ENCODE measurements at regions not wholly inside any gene's neighbourhood (a gene's known extent, or its start where the extent isn't known, plus 50 kb on each side); places are given as distances from the start of the nearest gene placed in this dataset.
"Not testable (repeated sequence)": the region's sequence is repeated elsewhere in the genome, so short reads cannot be mapped to it uniquely, and the experiment has no call there.

DNA sequence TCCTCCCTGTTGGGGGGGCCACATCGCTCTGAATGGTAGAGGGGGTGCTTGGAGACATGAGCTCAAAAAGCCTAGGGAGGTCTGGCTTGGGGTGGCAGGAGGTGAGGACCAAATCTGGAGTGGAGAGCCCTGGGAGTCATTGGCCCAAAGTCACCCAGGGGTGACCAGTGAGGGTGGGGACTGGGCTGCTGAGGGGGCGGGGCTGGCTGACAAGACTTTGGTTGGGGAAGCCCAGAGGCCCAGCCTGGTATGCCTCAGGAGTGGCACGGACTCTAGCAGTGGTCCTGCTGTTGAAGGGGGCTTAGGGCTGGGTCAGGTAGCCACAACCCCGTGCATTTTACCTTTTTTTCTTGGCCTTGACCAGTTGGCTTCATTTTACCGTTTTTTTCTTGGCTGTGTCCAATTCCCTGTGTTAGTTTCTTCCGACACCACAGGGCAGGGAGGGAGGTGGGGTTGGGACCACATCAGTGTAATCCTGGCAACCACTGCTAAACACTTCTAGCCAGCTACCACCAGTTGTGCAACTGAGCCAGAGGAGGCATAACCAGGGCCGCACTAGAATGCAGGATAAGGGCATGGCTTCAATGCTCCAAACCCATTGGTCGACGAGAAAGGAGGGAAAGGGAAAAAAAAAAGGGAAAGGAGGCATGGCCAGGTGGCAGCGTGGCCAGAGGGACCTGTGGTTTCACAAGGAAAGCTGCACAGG lies 105.3 kb upstream of the C2CD4B start:
- Histone ChIP-seq H3K9me3 (ENCODE audit: control insufficient read depth in 2 of 2, low read length in 2 of 2) (peaks cover 13 to 17% of the 10 kb centered on the region in 2 donors), H3K9ac (ENCODE audit: low read length in 2 of 2) (no peak overlapping the region), H3K36me3 (ENCODE audit: control insufficient read depth in 2 of 2, insufficient read depth in 2 of 2, low read length in 2 of 2) (no peaks in the 10 kb centered on the region)

DNA sequence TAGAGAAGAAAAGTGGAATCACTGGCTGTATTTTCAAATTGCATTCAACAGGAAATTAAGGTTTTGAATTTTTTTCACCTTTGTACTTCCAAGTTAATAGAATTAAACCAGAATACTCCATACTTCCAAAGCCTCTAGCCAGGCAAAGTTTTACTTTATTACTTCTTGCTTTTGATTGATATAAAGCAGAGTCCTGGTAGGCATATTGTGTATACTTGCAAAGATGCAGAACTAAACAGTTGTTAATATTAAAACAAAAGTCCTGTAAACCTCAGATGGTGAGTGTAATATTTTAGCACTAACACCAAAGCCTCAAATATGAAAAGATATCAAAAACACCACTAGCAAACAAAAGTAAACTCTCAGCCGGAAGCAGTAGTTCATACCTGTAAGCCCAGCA lies 107.2 kb upstream of the C2CD4B start:
- peaks cover 13 to 17% of the 10 kb centered on the region in 2 donors for H3K9me3 ChIP-seq (ENCODE audit: control insufficient read depth in 2 of 2, low read length in 2 of 2)
- no peak overlapping the region for H3K27ac ChIP-seq (ENCODE audit: low read length)
- no peak overlapping the region for H3K4me3 ChIP-seq (ENCODE audit: low read length in 2 of 2)
- H3K4me1 ChIP-seq (ENCODE audit: control insufficient read depth, insufficient read depth, low read length) = peaks cover 4% of the 10 kb centered on the region
- no peak overlapping the region for H3K9ac ChIP-seq (ENCODE audit: low read length in 2 of 2)
- H3K27me3 ChIP-seq (ENCODE audit: control insufficient read depth in 1 of 2, insufficient read depth in 2 of 2, low read length in 2 of 2) = no peaks in the 10 kb centered on the region
- H3K36me3 ChIP-seq (ENCODE audit: control insufficient read depth in 2 of 2, insufficient read depth in 2 of 2, low read length in 2 of 2) = no peaks in the 10 kb centered on the region

More for the DNA sequence above, 105.3 kb upstream of the C2CD4B start:
- H3K4me3 ChIP-seq (ENCODE audit: low read length in 2 of 2) = peak overlapping the region in 1 of 2 donors; percentile 16
- H3K27me3 ChIP-seq (ENCODE audit: control insufficient read depth in 1 of 2, insufficient read depth in 2 of 2, low read length in 2 of 2) = no peaks in the 10 kb centered on the region
- peaks cover 4% of the 10 kb centered on the region for H3K4me1 ChIP-seq (ENCODE audit: control insufficient read depth, insufficient read depth, low read length)
- H3K27ac ChIP-seq (ENCODE audit: low read length) = no peak overlapping the region

GRCh38 chr15:62275831-62276230 lies 110.7 kb upstream of the C2CD4B start:
- Histone ChIP-seq H3K27me3 (ENCODE audit: control insufficient read depth in 1 of 2, insufficient read depth in 2 of 2, low read length in 2 of 2) (no peaks in the 10 kb centered on the region), H3K36me3 (ENCODE audit: control insufficient read depth in 2 of 2, insufficient read depth in 2 of 2, low read length in 2 of 2) (no peaks in the 10 kb centered on the region), H3K9ac (ENCODE audit: low read length in 2 of 2) (no peak overlapping the region), H3K4me1 (ENCODE audit: control insufficient read depth, insufficient read depth, low read length) (peaks cover 4% of the 10 kb centered on the region), H3K9me3 (ENCODE audit: control insufficient read depth in 2 of 2, low read length in 2 of 2) (no peaks in the 10 kb centered on the region), H3K27ac (ENCODE audit: low read length) (no peak overlapping the region), H3K4me3 (ENCODE audit: low read length in 2 of 2) (no peak overlapping the region)

DNA sequence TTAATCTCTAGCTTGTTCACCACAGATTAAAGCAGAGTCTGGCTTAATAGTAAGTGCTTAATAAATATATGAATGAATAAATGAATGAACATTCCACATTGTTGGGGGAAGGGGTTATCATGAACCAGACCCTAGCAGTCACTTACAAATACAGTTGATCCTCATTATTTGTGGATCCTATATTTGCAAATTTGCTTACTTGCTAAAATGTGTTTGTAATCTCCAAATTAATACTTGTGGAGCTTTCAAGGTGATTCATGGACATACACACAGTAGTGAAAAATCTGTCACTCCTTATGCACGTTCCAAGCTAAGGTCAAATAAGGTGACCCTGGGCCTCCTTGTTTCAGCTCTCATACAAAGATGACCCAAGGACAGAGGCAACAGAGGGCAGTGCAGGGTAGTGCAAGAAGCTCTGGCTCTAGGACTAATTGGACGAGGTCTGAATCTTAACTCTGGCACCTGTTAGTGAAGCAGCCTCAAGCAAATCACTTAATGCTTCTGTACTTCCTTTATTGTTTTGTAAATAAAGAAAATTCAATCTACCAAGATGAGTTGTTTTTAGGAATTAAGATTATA lies 112.8 kb upstream of the C2CD4B start:
- H3K4me1 ChIP-seq (ENCODE audit: control insufficient read depth, insufficient read depth, low read length) = no peaks in the 10 kb centered on the region
- no peaks in the 10 kb centered on the region for H3K36me3 ChIP-seq (ENCODE audit: control insufficient read depth in 2 of 2, insufficient read depth in 2 of 2, low read length in 2 of 2)
- H3K27me3 ChIP-seq (ENCODE audit: control insufficient read depth in 1 of 2, insufficient read depth in 2 of 2, low read length in 2 of 2) = no peaks in the 10 kb centered on the region
- H3K9ac ChIP-seq (ENCODE audit: low read length in 2 of 2) = no peak overlapping the region
- no peak overlapping the region for H3K27ac ChIP-seq (ENCODE audit: low read length)
- H3K4me3 ChIP-seq (ENCODE audit: low read length in 2 of 2) = no peak overlapping the region
- H3K9me3 ChIP-seq (ENCODE audit: control insufficient read depth in 2 of 2, low read length in 2 of 2) = no peaks in the 10 kb centered on the region

- Histone ChIP-seq H3K4me1 (ENCODE audit: control insufficient read depth, insufficient read depth, low read length) (no peaks in the 10 kb centered on the region), H3K36me3 (ENCODE audit: control insufficient read depth in 2 of 2, insufficient read depth in 2 of 2, low read length in 2 of 2) (no peaks in the 10 kb centered on the region), H3K9ac (ENCODE audit: low read length in 2 of 2) (no peak overlapping the region)
These were observed 113.4 kb upstream of the C2CD4B start for GRCh38 chr15:62278534-62278933.

DNA sequence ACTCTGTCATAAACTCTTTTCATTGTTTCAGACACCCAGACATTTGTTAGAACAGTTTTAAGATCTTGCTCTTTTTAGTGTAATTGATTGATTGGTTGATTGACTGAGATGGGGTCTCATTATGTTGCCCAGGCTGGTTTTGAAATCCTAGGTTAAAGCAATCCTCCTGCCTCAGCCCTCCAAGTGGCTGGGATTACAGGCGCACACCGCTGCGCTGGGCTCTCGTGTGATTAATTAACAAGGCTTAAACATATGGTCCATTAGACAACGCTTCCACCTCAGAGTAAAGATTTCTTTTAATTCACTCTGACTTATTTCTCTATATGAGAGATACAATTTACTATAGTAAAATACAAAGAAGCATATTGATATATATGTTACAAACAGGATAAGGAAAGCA lies 114.0 kb upstream of the C2CD4B start:
- H3K9me3 ChIP-seq (ENCODE audit: control insufficient read depth in 2 of 2, low read length in 2 of 2) = no peaks in the 10 kb centered on the region
- no peaks in the 10 kb centered on the region for H3K36me3 ChIP-seq (ENCODE audit: control insufficient read depth in 2 of 2, insufficient read depth in 2 of 2, low read length in 2 of 2)
- no peak overlapping the region for H3K9ac ChIP-seq (ENCODE audit: low read length in 2 of 2)
- no peaks in the 10 kb centered on the region for H3K27me3 ChIP-seq (ENCODE audit: control insufficient read depth in 1 of 2, insufficient read depth in 2 of 2, low read length in 2 of 2)
- no peak overlapping the region for H3K4me3 ChIP-seq (ENCODE audit: low read length in 2 of 2)
- no peaks in the 10 kb centered on the region for H3K4me1 ChIP-seq (ENCODE audit: control insufficient read depth, insufficient read depth, low read length)
- no peak overlapping the region for H3K27ac ChIP-seq (ENCODE audit: low read length)

More at GRCh38 chr15:62278534-62278933, 113.4 kb upstream of the C2CD4B start:
- Histone ChIP-seq H3K27me3 (ENCODE audit: control insufficient read depth in 1 of 2, insufficient read depth in 2 of 2, low read length in 2 of 2) (no peaks in the 10 kb centered on the region), H3K9me3 (ENCODE audit: control insufficient read depth in 2 of 2, low read length in 2 of 2) (no peaks in the 10 kb centered on the region), H3K4me3 (ENCODE audit: low read length in 2 of 2) (no peak overlapping the region), H3K27ac (ENCODE audit: low read length) (no peak overlapping the region)

DNA sequence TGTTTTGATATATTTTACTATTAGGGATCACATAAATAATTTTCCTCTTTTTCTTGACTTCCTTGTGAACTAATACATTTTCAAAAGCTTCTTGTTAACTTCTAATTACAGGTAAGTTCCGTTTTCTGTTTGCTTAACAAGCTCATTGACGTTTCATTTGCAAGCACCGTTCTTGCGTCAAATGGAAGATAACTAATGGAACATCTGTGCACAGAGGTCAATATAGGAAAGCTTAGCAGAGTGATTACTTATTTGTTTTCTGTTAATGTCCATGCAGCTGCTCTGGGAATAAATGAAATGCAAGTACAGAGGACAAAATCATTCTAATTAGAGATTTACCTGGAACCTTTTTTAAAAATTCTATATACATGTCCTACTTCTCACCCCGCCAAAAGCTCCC lies 115.5 kb upstream of the C2CD4B start:
- Histone ChIP-seq H3K9me3 (ENCODE audit: control insufficient read depth in 2 of 2, low read length in 2 of 2) (no peaks in the 10 kb centered on the region), H3K9ac (ENCODE audit: low read length in 2 of 2) (no peak overlapping the region), H3K27ac (ENCODE audit: low read length) (no peak overlapping the region), H3K4me1 (ENCODE audit: control insufficient read depth, insufficient read depth, low read length) (no peaks in the 10 kb centered on the region), H3K27me3 (ENCODE audit: control insufficient read depth in 1 of 2, insufficient read depth in 2 of 2, low read length in 2 of 2) (no peaks in the 10 kb centered on the region), H3K4me3 (ENCODE audit: low read length in 2 of 2) (no peak overlapping the region), H3K36me3 (ENCODE audit: control insufficient read depth in 2 of 2, insufficient read depth in 2 of 2, low read length in 2 of 2) (no peaks in the 10 kb centered on the region)

DNA sequence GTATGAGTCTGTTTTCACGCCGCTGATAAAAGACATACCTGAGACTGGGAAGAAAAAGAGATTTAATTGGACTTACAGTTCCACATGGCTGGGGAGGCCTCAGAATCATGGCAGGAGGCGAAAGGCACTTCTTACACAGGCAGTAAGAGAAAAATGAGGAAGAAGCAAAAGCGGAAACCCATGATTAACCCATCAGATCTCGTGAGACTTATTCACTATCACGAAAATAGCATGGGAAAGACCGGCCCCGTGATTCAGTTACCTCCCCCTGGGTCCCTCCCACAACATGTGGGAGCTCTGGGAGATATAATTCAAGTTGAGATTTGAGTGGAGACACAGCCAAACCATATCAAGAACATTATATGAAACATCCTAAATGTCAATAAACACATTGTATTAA lies 116.7 kb upstream of the C2CD4B start:
- H3K4me3 ChIP-seq (ENCODE audit: low read length in 2 of 2); H3K4me1 ChIP-seq (ENCODE audit: control insufficient read depth, insufficient read depth, low read length); H3K36me3 ChIP-seq (ENCODE audit: control insufficient read depth in 2 of 2, insufficient read depth in 2 of 2, low read length in 2 of 2); H3K9me3 ChIP-seq (ENCODE audit: control insufficient read depth in 2 of 2, low read length in 2 of 2); H3K27me3 ChIP-seq (ENCODE audit: control insufficient read depth in 1 of 2, insufficient read depth in 2 of 2, low read length in 2 of 2); H3K27ac ChIP-seq (ENCODE audit: low read length); H3K9ac ChIP-seq (ENCODE audit: low read length in 2 of 2): not testable (repeated sequence)

DNA sequence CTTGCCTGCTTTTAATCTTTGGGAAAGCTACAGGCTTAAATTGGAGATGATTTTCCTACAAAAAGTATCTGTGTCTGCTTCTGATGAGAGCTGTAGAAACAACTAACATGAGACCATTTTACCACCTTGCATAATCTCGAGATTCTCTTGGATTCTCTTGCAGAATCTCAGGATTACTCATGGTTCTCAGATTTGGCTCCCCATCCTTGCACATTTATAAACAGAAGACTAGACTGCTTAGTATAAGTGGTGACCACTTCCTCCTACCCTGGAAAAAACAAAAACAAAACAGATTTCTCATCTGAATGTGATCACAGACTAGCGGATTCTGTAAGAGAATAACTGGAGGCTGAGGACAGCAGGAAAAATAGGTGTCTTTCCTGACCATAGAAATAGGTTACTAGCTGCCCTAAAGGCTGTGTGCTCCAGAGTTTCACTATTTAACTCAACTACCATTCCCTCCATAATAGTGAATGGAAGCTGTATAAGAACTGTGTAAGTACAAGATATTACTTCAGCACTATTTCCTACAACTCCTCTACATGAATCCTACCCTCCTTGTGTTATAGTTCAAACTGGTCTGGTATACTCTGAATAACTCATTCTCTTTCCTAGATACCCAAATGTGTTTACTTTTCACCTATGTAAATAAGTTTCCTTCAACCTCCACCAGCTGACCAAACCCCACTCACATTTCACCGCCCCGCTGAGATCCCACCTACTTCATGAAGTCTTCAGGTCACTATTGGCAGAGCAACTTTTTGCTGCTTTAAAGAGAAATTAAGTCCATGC lies 122.2 kb upstream of the C2CD4B start:
- no peak overlapping the region for H3K4me3 ChIP-seq (ENCODE audit: low read length in 2 of 2)
- H3K9ac ChIP-seq (ENCODE audit: low read length in 2 of 2) = no peak overlapping the region
- no peaks in the 10 kb centered on the region for H3K27me3 ChIP-seq (ENCODE audit: control insufficient read depth in 1 of 2, insufficient read depth in 2 of 2, low read length in 2 of 2)
- no peaks in the 10 kb centered on the region for H3K4me1 ChIP-seq (ENCODE audit: control insufficient read depth, insufficient read depth, low read length)
- no peaks in the 10 kb centered on the region for H3K36me3 ChIP-seq (ENCODE audit: control insufficient read depth in 2 of 2, insufficient read depth in 2 of 2, low read length in 2 of 2)
- no peaks in the 10 kb centered on the region for H3K9me3 ChIP-seq (ENCODE audit: control insufficient read depth in 2 of 2, low read length in 2 of 2)
- no peak overlapping the region for H3K27ac ChIP-seq (ENCODE audit: low read length)

GRCh38 chr15:62288361-62289017 lies 123.4 kb upstream of the C2CD4B start:
- Histone ChIP-seq H3K4me3 (ENCODE audit: low read length in 2 of 2) (no peak overlapping the region), H3K36me3 (ENCODE audit: control insufficient read depth in 2 of 2, insufficient read depth in 2 of 2, low read length in 2 of 2) (no peaks in the 10 kb centered on the region), H3K4me1 (ENCODE audit: control insufficient read depth, insufficient read depth, low read length) (no peaks in the 10 kb centered on the region), H3K27me3 (ENCODE audit: control insufficient read depth in 1 of 2, insufficient read depth in 2 of 2, low read length in 2 of 2) (no peaks in the 10 kb centered on the region), H3K27ac (ENCODE audit: low read length) (no peak overlapping the region), H3K9me3 (ENCODE audit: control insufficient read depth in 2 of 2, low read length in 2 of 2) (no peaks in the 10 kb centered on the region), H3K9ac (ENCODE audit: low read length in 2 of 2) (no peak overlapping the region)

Data from stomach smooth muscle (tissue), 2 donors.